H1 (cell line): ENCODE measurements at regions not wholly inside any gene's neighbourhood (a gene's known extent, or its start where the extent isn't known, plus 50 kb on each side); places are given as distances from the start of the nearest gene placed in this dataset.

ENCODE experiments used
- ATF3 ChIP-seq: IDR thresholded peaks from 2 replicates; pipeline ENCODE4 v1.6.1; 2011; ENCODE audit warnings: low read depth, mild to moderate bottlenecking, low read length; ENCODE audit not compliant: insufficient read depth
- CHD1 ChIP-seq: IDR thresholded peaks from 2 replicates; pipeline ENCODE4 v1.6.1; 2012; ENCODE audit warnings: low read depth, low read length, improper control_type of control experiment
- EZH2 ChIP-seq: fragments of 200-600 bp; sonication (generic); IDR thresholded peaks from 2 replicates; pipeline ENCODE4 v1.7.1; 2012; ENCODE audit warnings: low read depth, mild to moderate bottlenecking, moderate library complexity, low read length, inconsistent platforms; ENCODE audit not compliant: severe bottlenecking
- MAX ChIP-seq: IDR thresholded peaks from 2 replicates; pipeline ENCODE4 v1.6.1; 2012; ENCODE audit warnings: inconsistent platforms
- PHF8 ChIP-seq: fragments of 200-600 bp; sonication (generic); conservative IDR thresholded peaks from 2 replicates; pipeline ENCODE4 v1.7.1; 2012; ENCODE audit warnings: low read depth, mild to moderate bottlenecking, inconsistent platforms, low read length, moderate library complexity
- SIN3A ChIP-seq, 2 experiments: IDR thresholded peaks in 1 of 2; conservative IDR thresholded peaks in 1 of 2; 2 replicates each; pipeline ENCODE4 v1.6.1; 2011 to 2012; ENCODE audit warnings: low read length in 2 of 2, improper control_type of control experiment in 1 of 2, low read depth in 1 of 2, mild to moderate bottlenecking in 1 of 2
- SIRT6 ChIP-seq: IDR thresholded peaks from one replicate; pipeline ENCODE4 v1.7.1; 2012; ENCODE audit warnings: low read length, inconsistent platforms
- YY1 ChIP-seq: IDR thresholded peaks from 2 replicates; pipeline ENCODE4 v1.6.1; 2011; ENCODE audit warnings: low read depth, mild to moderate bottlenecking, low read length
- TF ChIP-seq, protein P1 (sequence below), 3 experiments: IDR thresholded peaks; 1 replicate in 2 of 3; 2 replicates in 1 of 3; pipeline versions ENCODE4 v1.5.1 to v1.6.1; 2011; ENCODE audit warnings: low read length in 3 of 3, mild to moderate bottlenecking in 3 of 3, inconsistent platforms in 2 of 3, low read depth in 1 of 3, moderate library complexity in 1 of 3; ENCODE audit not compliant: insufficient read depth in 1 of 3; ENCODE audit errors: control extremely low read depth in 1 of 3

- TF ChIP-seq, protein P1, sequence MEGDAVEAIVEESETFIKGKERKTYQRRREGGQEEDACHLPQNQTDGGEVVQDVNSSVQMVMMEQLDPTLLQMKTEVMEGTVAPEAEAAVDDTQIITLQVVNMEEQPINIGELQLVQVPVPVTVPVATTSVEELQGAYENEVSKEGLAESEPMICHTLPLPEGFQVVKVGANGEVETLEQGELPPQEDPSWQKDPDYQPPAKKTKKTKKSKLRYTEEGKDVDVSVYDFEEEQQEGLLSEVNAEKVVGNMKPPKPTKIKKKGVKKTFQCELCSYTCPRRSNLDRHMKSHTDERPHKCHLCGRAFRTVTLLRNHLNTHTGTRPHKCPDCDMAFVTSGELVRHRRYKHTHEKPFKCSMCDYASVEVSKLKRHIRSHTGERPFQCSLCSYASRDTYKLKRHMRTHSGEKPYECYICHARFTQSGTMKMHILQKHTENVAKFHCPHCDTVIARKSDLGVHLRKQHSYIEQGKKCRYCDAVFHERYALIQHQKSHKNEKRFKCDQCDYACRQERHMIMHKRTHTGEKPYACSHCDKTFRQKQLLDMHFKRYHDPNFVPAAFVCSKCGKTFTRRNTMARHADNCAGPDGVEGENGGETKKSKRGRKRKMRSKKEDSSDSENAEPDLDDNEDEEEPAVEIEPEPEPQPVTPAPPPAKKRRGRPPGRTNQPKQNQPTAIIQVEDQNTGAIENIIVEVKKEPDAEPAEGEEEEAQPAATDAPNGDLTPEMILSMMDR (IDR thresholded peaks at IDR 0.05; ENCODE audit: control extremely low read depth in 1 of 3, insufficient read depth in 1 of 3, low read depth in 1 of 3, low read length in 3 of 3) = no peak
- TF ChIP-seq MAX (no peak), CHD1 (no peak), ATF3 (no peak), SIRT6 (no peak), YY1 (no peak), EZH2 (no peak), PHF8 (no peak), SIN3A (conservative IDR thresholded peaks at IDR 0.05 in 1 of 2, IDR thresholded peaks at IDR 0.05 in 1 of 2; ENCODE audit: low read depth in 1 of 2, low read length in 2 of 2) (no peak)
These were observed 60.9 kb upstream of the ATP12A start for GRCh38 chr13:24619282-24619681.
